HepG2 (cell line): ENCODE measurements at regions not wholly inside any gene's neighbourhood (a gene's known extent, or its start where the extent isn't known, plus 50 kb on each side); places are given as distances from the start of the nearest gene placed in this dataset.

Experiments
- FOXA1 ChIP-seq, 2 experiments: fragments of 450-650 bp in 1 of 2; sonication (generic) in 1 of 2; formaldehyde crosslinking in 1 of 2; IDR thresholded peaks; 2 replicates each; pipeline versions ENCODE4 v1.4.0 to v1.6.1; 2016 to 2020; ENCODE audit warnings: missing genetic modification reagents in 1 of 2
- HMGA1 ChIP-seq: sonication (generic); formaldehyde crosslinking; conservative IDR thresholded peaks from 2 replicates; pipeline ENCODE4 v1.4.0; 2020; ENCODE audit warnings: missing genetic modification reagents
- HNRNPH1 ChIP-seq: fragments of 200-400 bp; formaldehyde crosslinking; optimal IDR thresholded peaks from 2 replicates; pipeline ENCODE3; 2017; ENCODE audit warnings: mild to moderate bottlenecking, low read depth, low read length
- SNAI1 ChIP-seq: sonication (generic); formaldehyde crosslinking; IDR thresholded peaks from 2 replicates; pipeline ENCODE4 v1.5.0; 2020; ENCODE audit warnings: mild to moderate bottlenecking, missing genetic modification reagents, borderline replicate concordance
- TOE1 ChIP-seq: sonication (generic); formaldehyde crosslinking; IDR thresholded peaks from 2 replicates; pipeline ENCODE4 v1.4.0; 2020; ENCODE audit warnings: mild to moderate bottlenecking, missing genetic modification reagents
- ZFAT ChIP-seq: sonication (generic); formaldehyde crosslinking; conservative IDR thresholded peaks from 2 replicates; pipeline ENCODE4 v1.8.1; 2023; ENCODE audit warnings: missing genetic modification reagents, inconsistent platforms
- ZNF225 ChIP-seq: sonication (generic); formaldehyde crosslinking; IDR thresholded peaks from 2 replicates; pipeline ENCODE4 v1.4.0; 2020; ENCODE audit warnings: mild to moderate bottlenecking, missing genetic modification reagents
- ZNF383 ChIP-seq: sonication (generic); formaldehyde crosslinking; IDR thresholded peaks from 2 replicates; pipeline ENCODE4 v1.4.0; 2020; ENCODE audit warnings: missing genetic modification reagents, mild to moderate bottlenecking, borderline replicate concordance
- ZNF614 ChIP-seq: IDR thresholded peaks from 2 replicates; pipeline ENCODE4 v1.6.1; 2018; ENCODE audit warnings: missing biosample characterization, missing genetic modification reagents, inconsistent platforms, borderline replicate concordance
- ZSCAN21 ChIP-seq: sonication (generic); formaldehyde crosslinking; IDR thresholded peaks from 2 replicates; pipeline ENCODE4 v1.8.0; 2022; ENCODE audit warnings: mild to moderate bottlenecking, missing genetic modification reagents, moderate library complexity, borderline replicate concordance
- TF ChIP-seq, protein P1 (sequence below): sonication (generic); formaldehyde crosslinking; IDR thresholded peaks from 2 replicates; pipeline ENCODE4 v1.4.0; 2020; ENCODE audit warnings: mild to moderate bottlenecking, missing genetic modification reagents
- TF ChIP-seq, protein P2 (sequence below): sonication (generic); formaldehyde crosslinking; IDR thresholded peaks from 2 replicates; pipeline ENCODE4 v1.4.0; 2020; ENCODE audit warnings: mild to moderate bottlenecking, missing genetic modification reagents
- TF ChIP-seq, protein P3 (sequence below): sonication (generic); formaldehyde crosslinking; IDR thresholded peaks from 2 replicates; pipeline ENCODE4 v1.4.0; 2020; ENCODE audit warnings: mild to moderate bottlenecking, missing genetic modification reagents, borderline replicate concordance
- TF ChIP-seq, protein P4 (sequence below): sonication (generic); formaldehyde crosslinking; IDR thresholded peaks from 2 replicates; pipeline ENCODE4 v1.9.0; 2022; ENCODE audit warnings: low read depth, missing genetic modification reagents

DNA sequence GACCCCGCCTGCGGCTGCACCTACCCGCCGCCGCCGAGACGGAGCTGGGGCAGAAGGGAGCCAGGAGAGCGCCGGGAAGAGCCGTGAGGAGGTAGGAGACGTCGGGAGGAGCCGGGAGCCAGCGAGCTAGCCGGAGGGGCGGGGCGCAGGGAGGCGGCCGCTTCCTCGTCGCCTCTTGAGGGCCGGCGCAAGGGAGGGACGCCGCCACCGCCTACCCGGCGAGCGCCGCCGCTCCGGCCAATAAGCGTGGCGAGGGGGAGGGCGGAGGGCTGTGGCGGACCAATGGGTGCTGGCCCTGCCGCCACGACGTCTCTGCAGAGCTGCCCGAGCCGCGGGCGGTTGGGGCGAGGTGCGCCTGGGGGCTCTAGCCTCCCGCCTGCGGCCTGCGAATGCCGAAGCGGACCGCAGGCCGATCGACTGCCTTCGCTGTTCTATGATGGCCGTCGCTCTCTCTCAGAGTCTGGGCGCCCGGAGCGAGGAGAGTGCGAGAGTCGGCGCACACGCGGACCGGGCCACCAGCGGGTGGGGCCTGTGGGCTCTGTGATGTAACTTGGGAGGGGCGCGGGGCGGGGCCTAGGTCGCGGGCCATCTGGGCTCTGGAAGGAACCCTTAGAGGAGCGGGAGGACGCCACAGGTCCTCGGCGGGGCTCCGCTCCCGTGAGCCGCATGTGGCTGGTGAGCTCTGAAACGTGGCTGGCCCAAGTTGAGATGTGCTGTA is 72.7 kb upstream of the MAP4 start (continued):
- TF ChIP-seq, protein P1, sequence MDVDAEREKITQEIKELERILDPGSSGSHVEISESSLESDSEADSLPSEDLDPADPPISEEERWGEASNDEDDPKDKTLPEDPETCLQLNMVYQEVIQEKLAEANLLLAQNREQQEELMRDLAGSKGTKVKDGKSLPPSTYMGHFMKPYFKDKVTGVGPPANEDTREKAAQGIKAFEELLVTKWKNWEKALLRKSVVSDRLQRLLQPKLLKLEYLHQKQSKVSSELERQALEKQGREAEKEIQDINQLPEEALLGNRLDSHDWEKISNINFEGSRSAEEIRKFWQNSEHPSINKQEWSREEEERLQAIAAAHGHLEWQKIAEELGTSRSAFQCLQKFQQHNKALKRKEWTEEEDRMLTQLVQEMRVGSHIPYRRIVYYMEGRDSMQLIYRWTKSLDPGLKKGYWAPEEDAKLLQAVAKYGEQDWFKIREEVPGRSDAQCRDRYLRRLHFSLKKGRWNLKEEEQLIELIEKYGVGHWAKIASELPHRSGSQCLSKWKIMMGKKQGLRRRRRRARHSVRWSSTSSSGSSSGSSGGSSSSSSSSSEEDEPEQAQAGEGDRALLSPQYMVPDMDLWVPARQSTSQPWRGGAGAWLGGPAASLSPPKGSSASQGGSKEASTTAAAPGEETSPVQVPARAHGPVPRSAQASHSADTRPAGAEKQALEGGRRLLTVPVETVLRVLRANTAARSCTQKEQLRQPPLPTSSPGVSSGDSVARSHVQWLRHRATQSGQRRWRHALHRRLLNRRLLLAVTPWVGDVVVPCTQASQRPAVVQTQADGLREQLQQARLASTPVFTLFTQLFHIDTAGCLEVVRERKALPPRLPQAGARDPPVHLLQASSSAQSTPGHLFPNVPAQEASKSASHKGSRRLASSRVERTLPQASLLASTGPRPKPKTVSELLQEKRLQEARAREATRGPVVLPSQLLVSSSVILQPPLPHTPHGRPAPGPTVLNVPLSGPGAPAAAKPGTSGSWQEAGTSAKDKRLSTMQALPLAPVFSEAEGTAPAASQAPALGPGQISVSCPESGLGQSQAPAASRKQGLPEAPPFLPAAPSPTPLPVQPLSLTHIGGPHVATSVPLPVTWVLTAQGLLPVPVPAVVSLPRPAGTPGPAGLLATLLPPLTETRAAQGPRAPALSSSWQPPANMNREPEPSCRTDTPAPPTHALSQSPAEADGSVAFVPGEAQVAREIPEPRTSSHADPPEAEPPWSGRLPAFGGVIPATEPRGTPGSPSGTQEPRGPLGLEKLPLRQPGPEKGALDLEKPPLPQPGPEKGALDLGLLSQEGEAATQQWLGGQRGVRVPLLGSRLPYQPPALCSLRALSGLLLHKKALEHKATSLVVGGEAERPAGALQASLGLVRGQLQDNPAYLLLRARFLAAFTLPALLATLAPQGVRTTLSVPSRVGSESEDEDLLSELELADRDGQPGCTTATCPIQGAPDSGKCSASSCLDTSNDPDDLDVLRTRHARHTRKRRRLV = 0 out of 2 replicates have a peak, but pooled peaks have one; percentile 12
- TF ChIP-seq TOE1 (CRISPR knock-in tag) = no peak; the same call in 1 of the 2 replicates
- TF ChIP-seq ZFAT = no peak
- TF ChIP-seq ZNF225 = no peak; the same call in 1 of the 2 replicates
- TF ChIP-seq, protein P2, sequence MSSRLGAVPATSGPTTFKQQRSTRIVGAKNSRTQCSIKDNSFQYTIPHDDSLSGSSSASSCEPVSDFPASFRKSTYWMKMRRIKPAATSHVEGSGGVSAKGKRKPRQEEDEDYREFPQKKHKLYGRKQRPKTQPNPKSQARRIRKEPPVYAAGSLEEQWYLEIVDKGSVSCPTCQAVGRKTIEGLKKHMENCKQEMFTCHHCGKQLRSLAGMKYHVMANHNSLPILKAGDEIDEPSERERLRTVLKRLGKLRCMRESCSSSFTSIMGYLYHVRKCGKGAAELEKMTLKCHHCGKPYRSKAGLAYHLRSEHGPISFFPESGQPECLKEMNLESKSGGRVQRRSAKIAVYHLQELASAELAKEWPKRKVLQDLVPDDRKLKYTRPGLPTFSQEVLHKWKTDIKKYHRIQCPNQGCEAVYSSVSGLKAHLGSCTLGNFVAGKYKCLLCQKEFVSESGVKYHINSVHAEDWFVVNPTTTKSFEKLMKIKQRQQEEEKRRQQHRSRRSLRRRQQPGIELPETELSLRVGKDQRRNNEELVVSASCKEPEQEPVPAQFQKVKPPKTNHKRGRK = no peak
- no peak for TF ChIP-seq FOXA1 (IDR thresholded peaks at IDR 0.05)
- peak; percentile 36; the same call in 1 of the 2 replicates for TF ChIP-seq FOXA1 (CRISPR knock-in tag; IDR thresholded peaks at IDR 0.05)
- peak; percentile 57; the same call in 1 of the 2 replicates for TF ChIP-seq ZNF614 (CRISPR knock-in tag)
- 0 out of 2 replicates have a peak, but pooled peaks have one; percentile 56 for TF ChIP-seq ZSCAN21 (CRISPR knock-in tag)
- TF ChIP-seq, protein P3, sequence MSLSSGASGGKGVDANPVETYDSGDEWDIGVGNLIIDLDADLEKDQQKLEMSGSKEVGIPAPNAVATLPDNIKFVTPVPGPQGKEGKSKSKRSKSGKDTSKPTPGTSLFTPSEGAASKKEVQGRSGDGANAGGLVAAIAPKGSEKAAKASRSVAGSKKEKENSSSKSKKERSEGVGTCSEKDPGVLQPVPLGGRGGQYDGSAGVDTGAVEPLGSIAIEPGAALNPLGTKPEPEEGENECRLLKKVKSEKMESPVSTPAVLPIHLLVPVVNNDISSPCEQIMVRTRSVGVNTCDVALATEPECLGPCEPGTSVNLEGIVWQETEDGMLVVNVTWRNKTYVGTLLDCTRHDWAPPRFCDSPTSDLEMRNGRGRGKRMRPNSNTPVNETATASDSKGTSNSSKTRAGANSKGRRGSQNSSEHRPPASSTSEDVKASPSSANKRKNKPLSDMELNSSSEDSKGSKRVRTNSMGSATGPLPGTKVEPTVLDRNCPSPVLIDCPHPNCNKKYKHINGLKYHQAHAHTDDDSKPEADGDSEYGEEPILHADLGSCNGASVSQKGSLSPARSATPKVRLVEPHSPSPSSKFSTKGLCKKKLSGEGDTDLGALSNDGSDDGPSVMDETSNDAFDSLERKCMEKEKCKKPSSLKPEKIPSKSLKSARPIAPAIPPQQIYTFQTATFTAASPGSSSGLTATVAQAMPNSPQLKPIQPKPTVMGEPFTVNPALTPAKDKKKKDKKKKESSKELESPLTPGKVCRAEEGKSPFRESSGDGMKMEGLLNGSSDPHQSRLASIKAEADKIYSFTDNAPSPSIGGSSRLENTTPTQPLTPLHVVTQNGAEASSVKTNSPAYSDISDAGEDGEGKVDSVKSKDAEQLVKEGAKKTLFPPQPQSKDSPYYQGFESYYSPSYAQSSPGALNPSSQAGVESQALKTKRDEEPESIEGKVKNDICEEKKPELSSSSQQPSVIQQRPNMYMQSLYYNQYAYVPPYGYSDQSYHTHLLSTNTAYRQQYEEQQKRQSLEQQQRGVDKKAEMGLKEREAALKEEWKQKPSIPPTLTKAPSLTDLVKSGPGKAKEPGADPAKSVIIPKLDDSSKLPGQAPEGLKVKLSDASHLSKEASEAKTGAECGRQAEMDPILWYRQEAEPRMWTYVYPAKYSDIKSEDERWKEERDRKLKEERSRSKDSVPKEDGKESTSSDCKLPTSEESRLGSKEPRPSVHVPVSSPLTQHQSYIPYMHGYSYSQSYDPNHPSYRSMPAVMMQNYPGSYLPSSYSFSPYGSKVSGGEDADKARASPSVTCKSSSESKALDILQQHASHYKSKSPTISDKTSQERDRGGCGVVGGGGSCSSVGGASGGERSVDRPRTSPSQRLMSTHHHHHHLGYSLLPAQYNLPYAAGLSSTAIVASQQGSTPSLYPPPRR (CRISPR knock-in tag) = peak; percentile 63; the same call in 1 of the 2 replicates
- TF ChIP-seq HNRNPH1 = no peak
- no peak for TF ChIP-seq ZNF383
- TF ChIP-seq, protein P4, sequence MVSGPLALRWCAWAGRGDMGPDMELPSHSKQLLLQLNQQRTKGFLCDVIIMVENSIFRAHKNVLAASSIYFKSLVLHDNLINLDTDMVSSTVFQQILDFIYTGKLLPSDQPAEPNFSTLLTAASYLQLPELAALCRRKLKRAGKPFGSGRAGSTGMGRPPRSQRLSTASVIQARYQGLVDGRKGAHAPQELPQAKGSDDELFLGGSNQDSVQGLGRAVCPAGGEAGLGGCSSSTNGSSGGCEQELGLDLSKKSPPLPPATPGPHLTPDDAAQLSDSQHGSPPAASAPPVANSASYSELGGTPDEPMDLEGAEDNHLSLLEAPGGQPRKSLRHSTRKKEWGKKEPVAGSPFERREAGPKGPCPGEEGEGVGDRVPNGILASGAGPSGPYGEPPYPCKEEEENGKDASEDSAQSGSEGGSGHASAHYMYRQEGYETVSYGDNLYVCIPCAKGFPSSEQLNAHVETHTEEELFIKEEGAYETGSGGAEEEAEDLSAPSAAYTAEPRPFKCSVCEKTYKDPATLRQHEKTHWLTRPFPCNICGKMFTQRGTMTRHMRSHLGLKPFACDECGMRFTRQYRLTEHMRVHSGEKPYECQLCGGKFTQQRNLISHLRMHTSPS (CRISPR knock-in tag) = no peak
- TF ChIP-seq HMGA1 = no peak
- no peak for TF ChIP-seq SNAI1 (CRISPR knock-in tag)
